GM19463 (cell line): ENCODE measurements at regions not wholly inside any gene's neighbourhood (a gene's known extent, or its start where the extent isn't known, plus 50 kb on each side); places are given as distances from the start of the nearest gene placed in this dataset.

Experiments used
- ATAC-seq: cut with Tn5 transposase; IDR thresholded peaks from one replicate; pipeline ENCODE4 v1.9.1; 2021; ENCODE audit warnings: mild to moderate bottlenecking, moderate library complexity; ENCODE audit not compliant: unreplicated experiment

- no peak for ATAC-seq
Measured at GRCh38 chr5:104266161-104266560, 703.6 kb upstream of the NUDT12 start.

- no peak for ATAC-seq
Measured at GRCh38 chr5:104265531-104266140, 703.0 kb upstream of the NUDT12 start.

- ATAC-seq: no peak
Measured at GRCh38 chr5:104247260-104247659, 684.7 kb upstream of the NUDT12 start.

- ATAC-seq: no peak
Measured at GRCh38 chr5:104241046-104241445, 678.5 kb upstream of the NUDT12 start.

- no peak for ATAC-seq
Measured at GRCh38 chr5:104237586-104237985, 675.0 kb upstream of the NUDT12 start.

GRCh38 chr5:104223885-104224773 is 661.5 kb upstream of the NUDT12 start:
- ATAC-seq: no peak

GRCh38 chr5:104218200-104218599 is 655.6 kb upstream of the NUDT12 start:
- no peak for ATAC-seq

- ATAC-seq: no peak
Measured at GRCh38 chr5:104213216-104213615, 650.6 kb upstream of the NUDT12 start.

GRCh38 chr5:104199771-104200170 is 637.2 kb upstream of the NUDT12 start:
- no peak for ATAC-seq

GRCh38 chr5:104198156-104198555 is 635.6 kb upstream of the NUDT12 start:
- ATAC-seq: no peak

- no peak for ATAC-seq
Measured at GRCh38 chr5:104189909-104190308, 627.3 kb upstream of the NUDT12 start.

GRCh38 chr5:104189031-104189430 is 626.4 kb upstream of the NUDT12 start:
- ATAC-seq: no peak

- no peak for ATAC-seq
Measured at GRCh38 chr5:104187656-104188055, 625.1 kb upstream of the NUDT12 start.

- ATAC-seq: no peak
Measured at GRCh38 chr5:104186510-104186909, 623.9 kb upstream of the NUDT12 start.

GRCh38 chr5:104186100-104186499 is 623.5 kb upstream of the NUDT12 start:
- no peak for ATAC-seq

GRCh38 chr5:104184264-104184663 is 621.7 kb upstream of the NUDT12 start:
- no peak for ATAC-seq

- ATAC-seq: peak; percentile 87
Measured at GRCh38 chr5:104178829-104179456, 616.4 kb upstream of the NUDT12 start.

GRCh38 chr5:104178066-104178465 is 615.5 kb upstream of the NUDT12 start:
- no peak for ATAC-seq

- ATAC-seq: no peak
Measured at GRCh38 chr5:104177651-104178050, 615.1 kb upstream of the NUDT12 start.

- ATAC-seq: no peak
Measured at GRCh38 chr5:104172976-104173375, 610.4 kb upstream of the NUDT12 start.

- no peak for ATAC-seq
Measured at GRCh38 chr5:104171958-104172690, 609.5 kb upstream of the NUDT12 start.
